BLaER1 treated with 17β-estradiol and CSF1 and Interleukin-3, amounts not matched to agents 10 nM and 100 nM (cell line): ENCODE measurements at regions not wholly inside any gene's neighbourhood (a gene's known extent, or its start where the extent isn't known, plus 50 kb on each side); places are given as distances from the start of the nearest gene placed in this dataset.

Experiments
- H3K27ac ChIP-seq, 11 experiments: shearing (Covaris generic); formaldehyde crosslinking; 2 replicates each; pipeline ENCODE4 v1.8.1; 2022
- H3K27me3 ChIP-seq, 11 experiments: shearing (Covaris generic); formaldehyde crosslinking; 2 replicates each; pipeline ENCODE4 v1.8.1; 2022
- H3K36me3 ChIP-seq, 11 experiments: shearing (Covaris generic); formaldehyde crosslinking; 2 replicates each; pipeline ENCODE4 v1.8.1; 2022
- H3K4me1 ChIP-seq, 10 experiments: shearing (Covaris generic); formaldehyde crosslinking; 2 replicates each; pipeline ENCODE4 v1.8.1; 2022
- H3K4me2 ChIP-seq, 11 experiments: shearing (Covaris generic); formaldehyde crosslinking; 2 replicates each; pipeline ENCODE4 v1.8.1; 2022
- H3K4me3 ChIP-seq, 10 experiments: shearing (Covaris generic); formaldehyde crosslinking; 2 replicates each; pipeline ENCODE4 v1.8.1; 2022
- H3K9ac ChIP-seq, 11 experiments: shearing (Covaris generic); formaldehyde crosslinking; 2 replicates each; pipeline ENCODE4 v1.8.1; 2022
- H3K9me3 ChIP-seq, 11 experiments: shearing (Covaris generic); formaldehyde crosslinking; replicated peaks in 1 of 11; 2 replicates each; pipeline ENCODE4 v1.8.1; 2022
- H4K20me1 ChIP-seq, 11 experiments: shearing (Covaris generic); formaldehyde crosslinking; 2 replicates each; pipeline ENCODE4 v1.8.1; 2022
- Cebpa-rat ChIP-seq, 11 experiments: shearing (Covaris generic); IDR thresholded peaks; 2 replicates each; pipeline ENCODE4 v1.8.1; 2022

GRCh38 chr10:54903745-54904144 is 102.7 kb upstream of the PCDH15 start:
- Histone ChIP-seq H4K20me1 (no peaks in the 10 kb centered on the region), H3K27ac (no peak overlapping the region), H3K4me2 (no peak overlapping the region), H3K4me3 (no peak overlapping the region), H3K36me3 (no peaks in the 10 kb centered on the region), H3K4me1 (no peaks in the 10 kb centered on the region), H3K9me3 (no peaks in the 10 kb centered on the region), H3K9ac (no peak overlapping the region), H3K27me3 (no peaks in the 10 kb centered on the region)
- TF ChIP-seq Cebpa-rat (IDR thresholded peaks at IDR 0.05): no peak

- Histone ChIP-seq H3K4me2 (no peak overlapping the region), H3K36me3 (no peaks in the 10 kb centered on the region), H3K4me3 (no peak overlapping the region), H3K9me3 (no peaks in the 10 kb centered on the region), H3K4me1 (no peaks in the 10 kb centered on the region), H3K27me3 (no peaks in the 10 kb centered on the region), H4K20me1 (no peaks in the 10 kb centered on the region), H3K27ac (no peak overlapping the region), H3K9ac (no peak overlapping the region)
- TF ChIP-seq Cebpa-rat (IDR thresholded peaks at IDR 0.05): no peak
Observed at GRCh38 chr10:54900584-54900983, 99.6 kb upstream of the PCDH15 start.

DNA sequence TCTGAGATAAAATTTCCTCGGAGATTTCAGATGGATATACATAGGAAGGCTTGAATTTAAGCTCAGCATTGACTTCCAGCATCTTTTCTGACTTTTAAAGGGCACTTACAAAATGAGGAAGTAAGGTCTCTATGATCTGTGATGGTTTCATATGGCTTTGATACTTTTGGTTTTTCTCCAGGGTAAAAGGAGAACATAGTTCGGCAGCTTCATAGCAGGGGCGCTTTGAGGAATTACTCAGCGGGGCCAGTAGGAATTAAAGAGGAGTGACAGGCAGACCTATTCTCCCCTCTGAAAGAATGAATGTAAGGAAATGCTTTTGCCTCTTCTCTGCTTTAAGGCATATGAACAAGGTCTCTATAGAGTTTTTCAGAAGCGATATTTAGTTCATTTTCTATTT is 80.0 kb upstream of the PCDH15 start:
- Histone ChIP-seq H3K9me3 (no peaks in the 10 kb centered on the region), H3K4me2 (no peak overlapping the region), H3K4me3 (no peak overlapping the region), H3K27ac (no peak overlapping the region), H4K20me1 (no peaks in the 10 kb centered on the region), H3K27me3 (no peaks in the 10 kb centered on the region), H3K4me1 (no peaks in the 10 kb centered on the region), H3K36me3 (no peaks in the 10 kb centered on the region), H3K9ac (no peak overlapping the region)
- TF ChIP-seq Cebpa-rat (IDR thresholded peaks at IDR 0.05): no peak

GRCh38 chr10:54869022-54869421 is 68.0 kb upstream of the PCDH15 start:
- H4K20me1 ChIP-seq: no peaks in the 10 kb centered on the region
- H3K4me3 ChIP-seq: no peak overlapping the region
- H3K27ac ChIP-seq: no peak overlapping the region
- H3K9me3 ChIP-seq: no peaks in the 10 kb centered on the region
- no peak for TF ChIP-seq Cebpa-rat (IDR thresholded peaks at IDR 0.05)
- no peak overlapping the region for H3K9ac ChIP-seq
- H3K4me1 ChIP-seq: no peaks in the 10 kb centered on the region
- no peaks in the 10 kb centered on the region for H3K36me3 ChIP-seq
- no peak overlapping the region for H3K4me2 ChIP-seq
- H3K27me3 ChIP-seq: no peaks in the 10 kb centered on the region

DNA sequence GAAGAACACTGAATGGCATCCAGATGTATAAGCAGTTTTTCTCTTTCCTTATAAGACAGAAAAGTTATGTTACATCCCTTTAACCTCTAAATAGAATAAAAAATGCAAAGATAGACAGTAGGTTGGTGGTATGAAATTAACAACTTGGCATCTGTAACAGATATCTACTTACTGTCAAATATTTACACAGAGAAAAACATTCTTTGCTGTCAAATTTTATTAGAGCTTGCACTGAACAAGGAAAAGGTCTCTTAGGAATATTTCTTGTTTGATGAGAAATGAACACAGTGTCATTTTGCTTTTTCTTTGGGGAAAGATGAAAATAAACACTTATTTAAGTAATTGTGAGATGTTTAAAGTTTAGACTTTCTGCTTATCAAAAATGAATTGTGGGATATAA is 65.6 kb upstream of the PCDH15 start:
- Histone ChIP-seq H3K9ac (no peak overlapping the region), H3K4me2 (no peak overlapping the region), H3K27me3 (no peaks in the 10 kb centered on the region), H4K20me1 (no peaks in the 10 kb centered on the region), H3K4me1 (no peaks in the 10 kb centered on the region), H3K36me3 (no peaks in the 10 kb centered on the region), H3K4me3 (no peak overlapping the region), H3K27ac (no peak overlapping the region), H3K9me3 (no peaks in the 10 kb centered on the region)
- TF ChIP-seq Cebpa-rat (IDR thresholded peaks at IDR 0.05): no peak

- H3K9ac ChIP-seq: no peak overlapping the region
- no peaks in the 10 kb centered on the region for H3K27me3 ChIP-seq
- no peaks in the 10 kb centered on the region for H3K36me3 ChIP-seq
- H3K4me1 ChIP-seq: no peaks in the 10 kb centered on the region
- no peak overlapping the region for H3K4me3 ChIP-seq
- H3K4me2 ChIP-seq: no peak overlapping the region
- H3K9me3 ChIP-seq: no peaks in the 10 kb centered on the region; a peak in 1 of 22 replicates
- no peak overlapping the region for H3K27ac ChIP-seq
- no peaks in the 10 kb centered on the region; a peak in 1 of 22 replicates for H4K20me1 ChIP-seq
- TF ChIP-seq Cebpa-rat (IDR thresholded peaks at IDR 0.05): no peak
Observed at GRCh38 chr10:54854843-54855242, 53.8 kb upstream of the PCDH15 start.

GRCh38 chr10:54854389-54854788 is 53.4 kb upstream of the PCDH15 start:
- no peak overlapping the region for H3K27ac ChIP-seq

GRCh38 chr10:54853883-54854282 is 52.9 kb upstream of the PCDH15 start:
- no peak overlapping the region for H3K4me3 ChIP-seq

More at GRCh38 chr10:54854389-54854788, 53.4 kb upstream of the PCDH15 start:
- Histone ChIP-seq H3K27me3 (no peaks in the 10 kb centered on the region), H3K36me3 (no peaks in the 10 kb centered on the region), H3K4me2 (no peak overlapping the region), H3K9me3 (no peaks in the 10 kb centered on the region; a peak in 1 of 22 replicates), H4K20me1 (no peaks in the 10 kb centered on the region; a peak in 1 of 22 replicates), H3K4me3 (no peak overlapping the region), H3K9ac (no peak overlapping the region), H3K4me1 (no peaks in the 10 kb centered on the region)
- TF ChIP-seq Cebpa-rat (IDR thresholded peaks at IDR 0.05): no peak

More at GRCh38 chr10:54853883-54854282, 52.9 kb upstream of the PCDH15 start:
- TF ChIP-seq Cebpa-rat (IDR thresholded peaks at IDR 0.05): no peak
- Histone ChIP-seq H3K9ac (no peak overlapping the region), H3K36me3 (no peaks in the 10 kb centered on the region), H4K20me1 (no peaks in the 10 kb centered on the region; a peak in 1 of 22 replicates), H3K4me2 (no peak overlapping the region), H3K27ac (no peak overlapping the region), H3K27me3 (no peaks in the 10 kb centered on the region), H3K4me1 (no peaks in the 10 kb centered on the region), H3K9me3 (no peaks in the 10 kb centered on the region; a peak in 1 of 22 replicates)
